ENCODE measurements at regions not wholly inside any gene's neighbourhood (a gene's known extent, or its start where the extent isn't known, plus 50 kb on each side); places are given as distances from the start of the nearest gene placed in this dataset.
A peak's percentile ranks its signal among the peaks of the same experiment; 100 is the strongest.

DNA sequence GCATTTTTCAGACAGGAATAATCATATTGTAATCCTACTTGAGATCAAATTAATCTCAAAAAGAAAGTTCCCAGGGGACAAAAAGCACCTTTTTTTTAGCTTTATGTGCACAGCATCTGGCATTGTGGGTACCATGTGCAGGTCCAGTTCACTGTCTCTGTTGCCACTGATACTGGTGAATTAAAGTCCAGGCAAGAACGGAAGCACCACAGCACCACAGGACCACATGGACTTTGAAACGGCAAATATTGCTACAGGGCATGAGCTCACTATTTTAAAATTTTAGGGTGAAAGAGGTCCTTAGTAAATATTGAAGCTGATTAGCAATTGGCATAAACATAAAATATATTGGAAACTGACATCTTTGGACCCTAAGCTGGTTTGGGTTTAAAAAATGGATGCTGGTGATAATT is 709.0 kb downstream of the EPM2A start (continued):
- no peak for TF ChIP-seq ZNF567 (CRISPR knock-in tag; IDR thresholded peaks at IDR 0.05; ENCODE audit: borderline replicate concordance)
- no peak for TF ChIP-seq XRCC5 (optimal IDR thresholded peaks at IDR 0.05; ENCODE audit: low read length)
- TF ChIP-seq ZMYM2 (CRISPR knock-in tag; IDR thresholded peaks at IDR 0.05): peak; percentile 83; the same call in 1 of the 2 replicates
- no peak for TF ChIP-seq THYN1 (CRISPR knock-in tag; IDR thresholded peaks at IDR 0.05; ENCODE audit: borderline replicate concordance, low read depth)
- no peak for TF ChIP-seq NFE2L2 (IDR thresholded peaks at IDR 0.05; ENCODE audit: low read length)
- TF ChIP-seq, protein P1, sequence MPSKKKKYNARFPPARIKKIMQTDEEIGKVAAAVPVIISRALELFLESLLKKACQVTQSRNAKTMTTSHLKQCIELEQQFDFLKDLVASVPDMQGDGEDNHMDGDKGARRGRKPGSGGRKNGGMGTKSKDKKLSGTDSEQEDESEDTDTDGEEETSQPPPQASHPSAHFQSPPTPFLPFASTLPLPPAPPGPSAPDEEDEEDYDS (CRISPR knock-in tag; IDR thresholded peaks at IDR 0.05): peak; percentile 29; the same call in 1 of the 2 replicates
- peak; percentile 62 for TF ChIP-seq ELF1 (CRISPR knock-in tag; IDR thresholded peaks at IDR 0.05)
- TF ChIP-seq ZNF326 (CRISPR knock-in tag; IDR thresholded peaks at IDR 0.05; ENCODE audit: borderline replicate concordance): no peak
- TF ChIP-seq ZNF879 (CRISPR knock-in tag; IDR thresholded peaks at IDR 0.05): no peak
- no peak for TF ChIP-seq ZNF790 (CRISPR knock-in tag; IDR thresholded peaks at IDR 0.05; ENCODE audit: borderline replicate concordance)
- peak; percentile 9; the same call in 1 of the 2 replicates for TF ChIP-seq FOXP1 (IDR thresholded peaks at IDR 0.05)
- peak; percentile 90 for TF ChIP-seq FOXP1 (CRISPR knock-in tag; IDR thresholded peaks at IDR 0.05)
- TF ChIP-seq ZNF543 (CRISPR knock-in tag; IDR thresholded peaks at IDR 0.05): no peak
- TF ChIP-seq ZNF350 (CRISPR knock-in tag; IDR thresholded peaks at IDR 0.05; ENCODE audit: borderline replicate concordance, low read depth): no peak
- TF ChIP-seq, protein P2, sequence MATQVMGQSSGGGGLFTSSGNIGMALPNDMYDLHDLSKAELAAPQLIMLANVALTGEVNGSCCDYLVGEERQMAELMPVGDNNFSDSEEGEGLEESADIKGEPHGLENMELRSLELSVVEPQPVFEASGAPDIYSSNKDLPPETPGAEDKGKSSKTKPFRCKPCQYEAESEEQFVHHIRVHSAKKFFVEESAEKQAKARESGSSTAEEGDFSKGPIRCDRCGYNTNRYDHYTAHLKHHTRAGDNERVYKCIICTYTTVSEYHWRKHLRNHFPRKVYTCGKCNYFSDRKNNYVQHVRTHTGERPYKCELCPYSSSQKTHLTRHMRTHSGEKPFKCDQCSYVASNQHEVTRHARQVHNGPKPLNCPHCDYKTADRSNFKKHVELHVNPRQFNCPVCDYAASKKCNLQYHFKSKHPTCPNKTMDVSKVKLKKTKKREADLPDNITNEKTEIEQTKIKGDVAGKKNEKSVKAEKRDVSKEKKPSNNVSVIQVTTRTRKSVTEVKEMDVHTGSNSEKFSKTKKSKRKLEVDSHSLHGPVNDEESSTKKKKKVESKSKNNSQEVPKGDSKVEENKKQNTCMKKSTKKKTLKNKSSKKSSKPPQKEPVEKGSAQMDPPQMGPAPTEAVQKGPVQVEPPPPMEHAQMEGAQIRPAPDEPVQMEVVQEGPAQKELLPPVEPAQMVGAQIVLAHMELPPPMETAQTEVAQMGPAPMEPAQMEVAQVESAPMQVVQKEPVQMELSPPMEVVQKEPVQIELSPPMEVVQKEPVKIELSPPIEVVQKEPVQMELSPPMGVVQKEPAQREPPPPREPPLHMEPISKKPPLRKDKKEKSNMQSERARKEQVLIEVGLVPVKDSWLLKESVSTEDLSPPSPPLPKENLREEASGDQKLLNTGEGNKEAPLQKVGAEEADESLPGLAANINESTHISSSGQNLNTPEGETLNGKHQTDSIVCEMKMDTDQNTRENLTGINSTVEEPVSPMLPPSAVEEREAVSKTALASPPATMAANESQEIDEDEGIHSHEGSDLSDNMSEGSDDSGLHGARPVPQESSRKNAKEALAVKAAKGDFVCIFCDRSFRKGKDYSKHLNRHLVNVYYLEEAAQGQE (IDR thresholded peaks at IDR 0.05; ENCODE audit: borderline replicate concordance in 1 of 2, low read depth in 1 of 2, low read length in 2 of 2): 0 out of 4 replicates have a peak, but pooled peaks of 1 of the 2 experiments have one; percentile 45
- TF ChIP-seq, protein P3, sequence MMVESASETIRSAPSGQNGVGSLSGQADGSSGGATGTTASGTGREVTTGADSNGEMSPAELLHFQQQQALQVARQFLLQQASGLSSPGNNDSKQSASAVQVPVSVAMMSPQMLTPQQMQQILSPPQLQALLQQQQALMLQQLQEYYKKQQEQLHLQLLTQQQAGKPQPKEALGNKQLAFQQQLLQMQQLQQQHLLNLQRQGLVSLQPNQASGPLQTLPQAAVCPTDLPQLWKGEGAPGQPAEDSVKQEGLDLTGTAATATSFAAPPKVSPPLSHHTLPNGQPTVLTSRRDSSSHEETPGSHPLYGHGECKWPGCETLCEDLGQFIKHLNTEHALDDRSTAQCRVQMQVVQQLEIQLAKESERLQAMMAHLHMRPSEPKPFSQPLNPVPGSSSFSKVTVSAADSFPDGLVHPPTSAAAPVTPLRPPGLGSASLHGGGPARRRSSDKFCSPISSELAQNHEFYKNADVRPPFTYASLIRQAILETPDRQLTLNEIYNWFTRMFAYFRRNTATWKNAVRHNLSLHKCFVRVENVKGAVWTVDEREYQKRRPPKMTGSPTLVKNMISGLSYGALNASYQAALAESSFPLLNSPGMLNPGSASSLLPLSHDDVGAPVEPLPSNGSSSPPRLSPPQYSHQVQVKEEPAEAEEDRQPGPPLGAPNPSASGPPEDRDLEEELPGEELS (CRISPR knock-in tag; IDR thresholded peaks at IDR 0.05): peak; percentile 95
- TF ChIP-seq JUN (CRISPR knock-in tag; IDR thresholded peaks at IDR 0.05): peak; percentile 99
- TF ChIP-seq, protein P4, sequence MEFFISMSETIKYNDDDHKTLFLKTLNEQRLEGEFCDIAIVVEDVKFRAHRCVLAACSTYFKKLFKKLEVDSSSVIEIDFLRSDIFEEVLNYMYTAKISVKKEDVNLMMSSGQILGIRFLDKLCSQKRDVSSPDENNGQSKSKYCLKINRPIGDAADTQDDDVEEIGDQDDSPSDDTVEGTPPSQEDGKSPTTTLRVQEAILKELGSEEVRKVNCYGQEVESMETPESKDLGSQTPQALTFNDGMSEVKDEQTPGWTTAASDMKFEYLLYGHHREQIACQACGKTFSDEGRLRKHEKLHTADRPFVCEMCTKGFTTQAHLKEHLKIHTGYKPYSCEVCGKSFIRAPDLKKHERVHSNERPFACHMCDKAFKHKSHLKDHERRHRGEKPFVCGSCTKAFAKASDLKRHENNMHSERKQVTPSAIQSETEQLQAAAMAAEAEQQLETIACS (CRISPR knock-in tag; IDR thresholded peaks at IDR 0.05): no peak
- TF ChIP-seq RFXANK (CRISPR knock-in tag; IDR thresholded peaks at IDR 0.05): no peak
- TF ChIP-seq CEBPB (IDR thresholded peaks at IDR 0.05; ENCODE audit: borderline replicate concordance, low read depth, low read length): peak; percentile 88
- no peak for TF ChIP-seq MTF1 (CRISPR knock-in tag; IDR thresholded peaks at IDR 0.05)
- no peak for TF ChIP-seq NFE2 (CRISPR knock-in tag; IDR thresholded peaks at IDR 0.05)

Measured in HepG2 (cell line).